Neural progenitor cell (in vitro differentiated cells): ENCODE measurements at regions not wholly inside any gene's neighbourhood (a gene's known extent, or its start where the extent isn't known, plus 50 kb on each side); places are given as distances from the start of the nearest gene placed in this dataset.

Experiments used
- EZH2phosphoT487 ChIP-seq: fragments of 200-600 bp; sonication (generic); IDR thresholded peaks from 2 replicates; pipeline ENCODE4 v1.6.1; 2017; ENCODE audit warnings: antibody characterized with exemption
- TF ChIP-seq, protein P1 (sequence below): fragments of 200-600 bp; sonication (generic); IDR thresholded peaks from 2 replicates; pipeline ENCODE4 v1.5.1; 2017; ENCODE audit warnings: antibody characterized with exemption, mild to moderate bottlenecking

DNA sequence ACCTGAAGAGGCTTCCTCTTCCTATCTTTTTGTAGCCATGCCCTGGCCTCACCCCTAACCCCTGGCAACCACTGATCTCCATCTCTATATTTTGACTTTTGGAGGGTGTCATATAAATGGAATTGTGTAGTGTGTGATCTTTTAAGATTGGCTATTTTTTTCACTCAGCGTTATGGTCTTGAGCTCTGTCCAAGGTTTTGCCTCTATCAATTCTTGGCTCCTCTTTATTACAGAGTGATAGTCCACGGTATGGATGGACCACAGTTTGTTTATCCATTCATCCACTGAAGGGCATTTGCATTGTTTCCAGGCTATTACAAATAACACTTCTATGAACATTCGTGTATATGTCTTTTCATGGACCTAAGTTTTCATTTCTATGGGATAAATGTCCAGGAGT lies 209.8 kb upstream of the IER5L start:
- TF ChIP-seq, protein P1, sequence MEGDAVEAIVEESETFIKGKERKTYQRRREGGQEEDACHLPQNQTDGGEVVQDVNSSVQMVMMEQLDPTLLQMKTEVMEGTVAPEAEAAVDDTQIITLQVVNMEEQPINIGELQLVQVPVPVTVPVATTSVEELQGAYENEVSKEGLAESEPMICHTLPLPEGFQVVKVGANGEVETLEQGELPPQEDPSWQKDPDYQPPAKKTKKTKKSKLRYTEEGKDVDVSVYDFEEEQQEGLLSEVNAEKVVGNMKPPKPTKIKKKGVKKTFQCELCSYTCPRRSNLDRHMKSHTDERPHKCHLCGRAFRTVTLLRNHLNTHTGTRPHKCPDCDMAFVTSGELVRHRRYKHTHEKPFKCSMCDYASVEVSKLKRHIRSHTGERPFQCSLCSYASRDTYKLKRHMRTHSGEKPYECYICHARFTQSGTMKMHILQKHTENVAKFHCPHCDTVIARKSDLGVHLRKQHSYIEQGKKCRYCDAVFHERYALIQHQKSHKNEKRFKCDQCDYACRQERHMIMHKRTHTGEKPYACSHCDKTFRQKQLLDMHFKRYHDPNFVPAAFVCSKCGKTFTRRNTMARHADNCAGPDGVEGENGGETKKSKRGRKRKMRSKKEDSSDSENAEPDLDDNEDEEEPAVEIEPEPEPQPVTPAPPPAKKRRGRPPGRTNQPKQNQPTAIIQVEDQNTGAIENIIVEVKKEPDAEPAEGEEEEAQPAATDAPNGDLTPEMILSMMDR = no peak
- TF ChIP-seq EZH2phosphoT487 = no peak
